Mesenchymal stem cell (in vitro differentiated cells and primary cell): ENCODE measurements at regions not wholly inside any gene's neighbourhood (a gene's known extent, or its start where the extent isn't known, plus 50 kb on each side); places are given as distances from the start of the nearest gene placed in this dataset.

ENCODE experiments used
- DNase-seq: peaks from one replicate; pipeline ENCODE4 v3.0.0-alpha.2; 2013
- H2AFZ ChIP-seq: one replicate; pipeline ENCODE4 v1.6.1; 2013; ENCODE audit warnings: low read depth, mild to moderate bottlenecking, control low read depth, inconsistent platforms, low read length, moderate library complexity
- H2AK5ac ChIP-seq: 2 replicates; pipeline ENCODE4 v1.6.1; 2013; ENCODE audit warnings: low read length, moderate library complexity, mild to moderate bottlenecking, inconsistent platforms; ENCODE audit not compliant: severe bottlenecking
- H2BK120ac ChIP-seq: one replicate; pipeline ENCODE4 v1.6.1; 2013; ENCODE audit warnings: low read depth, mild to moderate bottlenecking, inconsistent platforms, low read length, moderate library complexity
- H2BK12ac ChIP-seq, 2 experiments: one replicate each; pipeline ENCODE4 v1.6.1; 2013; ENCODE audit warnings: inconsistent platforms in 2 of 2, low read length in 2 of 2, mild to moderate bottlenecking in 2 of 2, moderate library complexity in 2 of 2, control low read depth in 1 of 2
- H2BK15ac ChIP-seq: one replicate; pipeline ENCODE4 v1.6.1; 2013; ENCODE audit warnings: mild to moderate bottlenecking, low read depth, inconsistent platforms; ENCODE audit not compliant: poor library complexity, severe bottlenecking
- H2BK5ac ChIP-seq: 2 replicates; pipeline ENCODE4 v1.6.1; 2013; ENCODE audit warnings: low read depth, mild to moderate bottlenecking, low read length, control low read depth, inconsistent platforms; ENCODE audit not compliant: poor library complexity, severe bottlenecking
- H3K14ac ChIP-seq, 2 experiments: one replicate each; pipeline ENCODE4 v1.6.1; 2013; ENCODE audit warnings: inconsistent platforms in 2 of 2, low read length in 2 of 2, control low read depth in 1 of 2, mild to moderate bottlenecking in 1 of 2, moderate library complexity in 1 of 2
- H3K18ac ChIP-seq, 2 experiments: one replicate each; pipeline ENCODE4 v1.6.1; 2013; ENCODE audit warnings: inconsistent platforms in 2 of 2, low read length in 2 of 2, control low read depth in 1 of 2, low read depth in 1 of 2, mild to moderate bottlenecking in 1 of 2
- H3K23ac ChIP-seq, 2 experiments: one replicate each; pipeline ENCODE4 v1.6.1; 2013; ENCODE audit warnings: inconsistent platforms in 2 of 2, low read length in 2 of 2, mild to moderate bottlenecking in 2 of 2, moderate library complexity in 2 of 2, control low read depth in 1 of 2
- H3K27ac ChIP-seq: 2 replicates; pipeline ENCODE4 v1.5.1; 2013; ENCODE audit warnings: mild to moderate bottlenecking, moderate library complexity, low read length, control low read depth, inconsistent platforms; ENCODE audit not compliant: poor library complexity, severe bottlenecking
- H3K27me3 ChIP-seq, 2 experiments: 2 replicates each; pipeline versions ENCODE4 v1.6.1 to v1.7.0; 2013; ENCODE audit warnings: low read length in 2 of 2, mild to moderate bottlenecking in 2 of 2, moderate library complexity in 2 of 2, control low read depth in 1 of 2, inconsistent platforms in 1 of 2; ENCODE audit not compliant: control insufficient read depth in 1 of 2, insufficient read depth in 1 of 2
- H3K36me3 ChIP-seq, 2 experiments: 2 replicates each; pipeline versions ENCODE4 v1.6.1 to v1.7.0; 2013; ENCODE audit warnings: low read length in 2 of 2, control low read depth in 1 of 2, inconsistent platforms in 1 of 2, low read depth in 1 of 2, mild to moderate bottlenecking in 1 of 2; ENCODE audit not compliant: insufficient read depth in 2 of 2, control insufficient read depth in 1 of 2
- H3K4ac ChIP-seq, 2 experiments: one replicate each; pipeline ENCODE4 v1.6.1; 2013; ENCODE audit warnings: inconsistent platforms in 2 of 2, low read length in 2 of 2, mild to moderate bottlenecking in 2 of 2, moderate library complexity in 2 of 2, control low read depth in 1 of 2, low read depth in 1 of 2
- H3K4me1 ChIP-seq: 2 replicates; pipeline ENCODE4 v1.6.1; 2013; ENCODE audit warnings: low read depth, low read length, control low read depth; ENCODE audit not compliant: control insufficient read depth, insufficient read depth
- H3K4me2 ChIP-seq: 2 replicates; pipeline ENCODE4 v1.6.1; 2013; ENCODE audit warnings: low read length, mild to moderate bottlenecking, inconsistent platforms; ENCODE audit not compliant: poor library complexity, severe bottlenecking
- H3K4me3 ChIP-seq, 2 experiments: 2 replicates each; pipeline versions ENCODE4 v1.5.1 to v1.7.0; 2013; ENCODE audit warnings: low read length in 2 of 2, mild to moderate bottlenecking in 2 of 2, control low read depth in 1 of 2, low read depth in 1 of 2; ENCODE audit not compliant: insufficient read depth in 1 of 2
- H3K79me1 ChIP-seq: replicated peaks from 2 replicates; pipeline ENCODE4 v1.6.1; 2013; ENCODE audit warnings: mild to moderate bottlenecking, control low read depth, low read length, inconsistent platforms; ENCODE audit not compliant: poor library complexity, severe bottlenecking
- H3K9ac ChIP-seq: 2 replicates; pipeline ENCODE4 v1.7.0; 2013; ENCODE audit warnings: mild to moderate bottlenecking, low read length, moderate library complexity
- H3K9me3 ChIP-seq: 2 replicates; pipeline ENCODE4 v1.7.0; 2013; ENCODE audit warnings: mild to moderate bottlenecking, low read length; ENCODE audit not compliant: control insufficient read depth
- H4K8ac ChIP-seq: one replicate; pipeline ENCODE4 v1.6.1; 2013; ENCODE audit warnings: inconsistent platforms, mild to moderate bottlenecking, low read length, moderate library complexity
- H4K91ac ChIP-seq: one replicate; pipeline ENCODE4 v1.6.1; 2013; ENCODE audit warnings: mild to moderate bottlenecking, low read length, inconsistent platforms
- WGBS: methylation state at CpG from one replicate; pipeline ENCODE4 v1.1.7; 2013; ENCODE audit warnings: mixed read lengths; 5-methylcytosine and 5-hydroxymethylcytosine counted together

DNA sequence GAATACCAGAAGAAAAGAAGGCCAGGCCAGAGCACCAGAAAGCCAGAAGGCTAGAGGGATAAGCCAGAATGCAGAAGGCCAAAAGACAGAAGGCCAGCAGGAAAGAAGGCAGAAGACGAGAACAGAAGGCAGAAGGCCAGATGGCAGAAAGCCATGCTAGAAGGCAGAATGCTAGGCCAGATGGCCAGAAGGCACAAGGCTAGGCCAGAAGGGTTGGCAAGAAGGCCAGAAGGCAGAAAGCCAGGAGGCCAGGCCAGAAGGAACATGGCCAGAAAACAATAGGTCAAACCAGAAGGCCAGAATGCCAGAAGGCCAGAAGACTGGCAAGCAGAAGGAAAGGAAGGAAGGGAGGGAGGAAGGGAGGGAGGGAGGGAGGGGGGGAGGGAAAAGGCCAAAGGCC lies 188.8 kb downstream of the TUBA3C start:
- H2BK15ac ChIP-seq: no peak overlapping the region
- WGBS: 84% methylated on average over 1 of the region's 1 CpG
- no peaks in the 10 kb centered on the region for H3K27me3 ChIP-seq
- H2BK12ac ChIP-seq: no peak overlapping the region
- no peak overlapping the region for H2BK5ac ChIP-seq
- no peak overlapping the region for H3K27ac ChIP-seq
- no peak for DNase-seq
- no peak overlapping the region for H3K4ac ChIP-seq
- H3K9ac ChIP-seq: no peak overlapping the region
- no peak overlapping the region for H3K23ac ChIP-seq
- H2AK5ac ChIP-seq: no peak overlapping the region
- no peak overlapping the region for H3K14ac ChIP-seq
- no peak overlapping the region for H4K8ac ChIP-seq
- H3K4me2 ChIP-seq: no peak overlapping the region
- no peak overlapping the region for H4K91ac ChIP-seq
- H3K36me3 ChIP-seq: no peaks in the 10 kb centered on the region
- H3K79me1 ChIP-seq: no peaks in the 10 kb centered on the region
- peaks cover 4% of the 10 kb centered on the region for H3K9me3 ChIP-seq
- no peak overlapping the region for H3K18ac ChIP-seq
- no peak overlapping the region for H2AFZ ChIP-seq
- H2BK120ac ChIP-seq: no peak overlapping the region
- no peak overlapping the region for H3K4me3 ChIP-seq
- H3K4me1 ChIP-seq: no peaks in the 10 kb centered on the region

DNA sequence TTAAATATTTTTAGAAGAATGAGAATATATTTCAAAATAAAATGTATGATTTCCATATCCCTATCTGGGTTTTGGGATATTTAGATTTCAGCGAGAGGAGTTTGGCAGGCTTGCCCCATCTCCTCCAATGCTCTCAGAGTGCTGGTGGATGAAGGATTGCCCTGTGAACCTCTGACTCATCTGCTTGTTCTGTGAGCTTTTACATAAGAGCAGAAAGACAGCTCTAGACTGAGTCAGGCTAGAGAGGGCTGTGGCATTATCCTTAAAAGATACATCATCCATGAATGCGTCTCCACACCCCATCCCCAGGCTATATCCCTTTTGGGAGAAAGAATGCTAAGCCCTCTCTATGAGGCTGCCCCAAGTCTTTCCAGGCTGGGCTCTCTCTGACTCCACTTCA lies 190.6 kb downstream of the TUBA3C start:
- Histone ChIP-seq H3K27me3 (no peaks in the 10 kb centered on the region), H3K4ac (no peak overlapping the region), H3K9ac (no peak overlapping the region), H4K8ac (no peak overlapping the region), H2BK12ac (no peak overlapping the region), H3K18ac (no peak overlapping the region), H3K4me1 (no peaks in the 10 kb centered on the region), H3K23ac (no peak overlapping the region), H3K9me3 (peaks cover 4% of the 10 kb centered on the region), H2AK5ac (no peak overlapping the region), H4K91ac (no peak overlapping the region), H3K36me3 (no peaks in the 10 kb centered on the region), H3K14ac (no peak overlapping the region), H3K79me1 (no peaks in the 10 kb centered on the region), H2AFZ (no peak overlapping the region), H2BK15ac (no peak overlapping the region), H2BK5ac (no peak overlapping the region), H3K27ac (no peak overlapping the region), H3K4me2 (no peak overlapping the region), H2BK120ac (no peak overlapping the region), H3K4me3 (no peak overlapping the region)
- no peak for DNase-seq
- WGBS: 90% methylated on average over 2 of the region's 2 CpGs

DNA sequence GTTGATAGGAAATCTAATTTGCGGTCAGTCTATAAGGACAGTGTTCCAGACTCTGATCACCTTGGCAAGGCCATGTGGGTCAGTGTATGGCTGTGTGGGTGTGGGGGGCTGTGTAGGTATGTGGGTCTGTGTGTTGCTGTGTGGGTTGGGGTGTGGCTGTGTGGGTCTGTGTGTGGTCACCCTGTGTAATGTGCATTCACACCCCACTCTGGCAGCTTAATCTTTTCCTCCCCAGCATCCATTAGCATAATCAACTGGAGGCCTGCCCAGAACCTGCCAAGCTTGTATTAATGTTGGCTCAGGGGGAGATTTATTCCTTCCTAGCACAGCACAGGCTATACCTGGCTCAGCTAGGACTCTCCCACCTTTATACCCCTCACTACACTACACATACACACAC lies 203.2 kb downstream of the TUBA3C start:
- no peaks in the 10 kb centered on the region for H3K79me1 ChIP-seq
- no peak overlapping the region for H2BK120ac ChIP-seq
- no peak overlapping the region for H3K4me3 ChIP-seq
- H3K4me1 ChIP-seq: no peaks in the 10 kb centered on the region
- no peak overlapping the region for H3K4ac ChIP-seq
- no peak overlapping the region for H2BK15ac ChIP-seq
- no peak overlapping the region for H2BK12ac ChIP-seq
- no peak overlapping the region for H3K27ac ChIP-seq
- H3K14ac ChIP-seq: no peak overlapping the region
- H3K36me3 ChIP-seq: no peaks in the 10 kb centered on the region
- no peak overlapping the region for H4K8ac ChIP-seq
- H3K4me2 ChIP-seq: no peak overlapping the region
- DNase-seq: no peak
- H3K27me3 ChIP-seq: no peaks in the 10 kb centered on the region
- no peak overlapping the region for H2AFZ ChIP-seq
- H3K9ac ChIP-seq: no peak overlapping the region
- WGBS: 93% methylated on average over 1 of the region's 1 CpG
- H3K9me3 ChIP-seq: no peaks in the 10 kb centered on the region
- no peak overlapping the region for H2BK5ac ChIP-seq
- H2AK5ac ChIP-seq: no peak overlapping the region
- H3K23ac ChIP-seq: no peak overlapping the region
- H4K91ac ChIP-seq: peak overlapping the region; percentile 27
- H3K18ac ChIP-seq: no peak overlapping the region

DNA sequence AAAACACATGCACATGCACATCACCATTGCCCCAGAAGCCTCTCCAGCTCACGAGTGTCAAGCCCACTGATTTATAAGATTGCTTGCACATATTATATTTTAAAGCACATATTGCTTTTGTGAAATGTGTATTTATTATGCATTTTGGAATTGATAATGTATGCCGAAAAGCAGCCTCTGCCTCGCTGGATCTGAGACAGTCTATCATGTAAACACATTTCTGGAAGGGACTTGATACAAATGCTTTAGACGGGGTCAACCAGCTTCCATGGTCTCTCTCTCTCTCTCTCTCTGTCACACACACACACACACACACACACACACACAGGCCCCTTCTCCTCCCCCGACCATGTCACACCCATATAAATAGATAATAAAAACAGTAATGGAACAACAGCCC lies 203.8 kb downstream of the TUBA3C start:
- 59% methylated on average over 4 of the region's 5 CpGs for WGBS
- no peak overlapping the region for H3K4me2 ChIP-seq
- no peak overlapping the region for H3K4me3 ChIP-seq

More for the DNA sequence above, 203.8 kb downstream of the TUBA3C start:
- H3K18ac ChIP-seq: no peak overlapping the region
- H3K36me3 ChIP-seq: no peaks in the 10 kb centered on the region
- H2BK120ac ChIP-seq: no peak overlapping the region
- H3K4me1 ChIP-seq: no peaks in the 10 kb centered on the region
- H4K8ac ChIP-seq: no peak overlapping the region
- no peak overlapping the region for H2BK5ac ChIP-seq
- no peaks in the 10 kb centered on the region for H3K79me1 ChIP-seq
- H3K4ac ChIP-seq: no peak overlapping the region
- H3K23ac ChIP-seq: no peak overlapping the region
- DNase-seq: no peak
- no peaks in the 10 kb centered on the region for H3K9me3 ChIP-seq
- H3K14ac ChIP-seq: no peak overlapping the region
- H3K27ac ChIP-seq: no peak overlapping the region
- H3K27me3 ChIP-seq: no peaks in the 10 kb centered on the region
- H4K91ac ChIP-seq: no peak overlapping the region
- H2BK12ac ChIP-seq: no peak overlapping the region
- no peak overlapping the region for H3K9ac ChIP-seq
- no peak overlapping the region for H2AFZ ChIP-seq
- H2BK15ac ChIP-seq: no peak overlapping the region
- no peak overlapping the region for H2AK5ac ChIP-seq
